GM18870 (cell line): ENCODE measurements at regions not wholly inside any gene's neighbourhood (a gene's known extent, or its start where the extent isn't known, plus 50 kb on each side); places are given as distances from the start of the nearest gene placed in this dataset.
"Not testable (repeated sequence)": the region's sequence is repeated elsewhere in the genome, so short reads cannot be mapped to it uniquely, and the experiment has no call there.

Experiments
- ATAC-seq: cut with Tn5 transposase; IDR thresholded peaks from one replicate; pipeline ENCODE4 v1.9.1; 2021; ENCODE audit warnings: moderate library complexity; ENCODE audit not compliant: unreplicated experiment

- ATAC-seq: no peak
Measured at GRCh38 chr6:68239034-68239433, 396.0 kb upstream of the ADGRB3 start.

- ATAC-seq: peak; percentile 66
Measured at GRCh38 chr6:68238097-68238601, 396.9 kb upstream of the ADGRB3 start.

- ATAC-seq: no peak
Measured at GRCh38 chr6:68237205-68237604, 397.9 kb upstream of the ADGRB3 start.

- ATAC-seq: peak; percentile 45
Measured at GRCh38 chr6:68235326-68235784, 399.7 kb upstream of the ADGRB3 start.

GRCh38 chr6:68233623-68234022, 401.5 kb upstream of the ADGRB3 start:
- no peak for ATAC-seq

GRCh38 chr6:68229566-68229965, 405.5 kb upstream of the ADGRB3 start:
- ATAC-seq: no peak

- no peak for ATAC-seq
Measured at GRCh38 chr6:68226460-68226859, 408.6 kb upstream of the ADGRB3 start.

- no peak for ATAC-seq
Measured at GRCh38 chr6:68225729-68226128, 409.4 kb upstream of the ADGRB3 start.

GRCh38 chr6:68211242-68211795, 423.8 kb upstream of the ADGRB3 start:
- no peak for ATAC-seq

- not testable (repeated sequence) for ATAC-seq
Measured at GRCh38 chr6:68207612-68208011, 427.5 kb upstream of the ADGRB3 start.

GRCh38 chr6:68200929-68201328, 434.2 kb upstream of the ADGRB3 start:
- no peak for ATAC-seq

- no peak for ATAC-seq
Measured at GRCh38 chr6:68197356-68197755, 437.7 kb upstream of the ADGRB3 start.

GRCh38 chr6:68196645-68197044, 438.4 kb upstream of the ADGRB3 start:
- no peak for ATAC-seq

GRCh38 chr6:68195753-68196152, 439.3 kb upstream of the ADGRB3 start:
- ATAC-seq: not testable (repeated sequence)

GRCh38 chr6:68194846-68195478, 440.1 kb upstream of the ADGRB3 start:
- no peak for ATAC-seq

- ATAC-seq: no peak
Measured at GRCh38 chr6:68192988-68193387, 442.1 kb upstream of the ADGRB3 start.

- no peak for ATAC-seq
Measured at GRCh38 chr6:68189217-68189815, 445.8 kb upstream of the ADGRB3 start.

GRCh38 chr6:68186870-68187269, 448.2 kb upstream of the ADGRB3 start:
- ATAC-seq: no peak

- no peak for ATAC-seq
Measured at GRCh38 chr6:68182386-68182785, 452.7 kb upstream of the ADGRB3 start.

- ATAC-seq: not testable (repeated sequence)
Measured at GRCh38 chr6:68181027-68181426, 454.1 kb upstream of the ADGRB3 start.

- ATAC-seq: no peak
Measured at GRCh38 chr6:68173616-68174015, 461.5 kb upstream of the ADGRB3 start.

- ATAC-seq: no peak
Measured at GRCh38 chr6:68169922-68170321, 465.2 kb upstream of the ADGRB3 start.
